Hematopoietic multipotent progenitor cell treated with erythropoietin and hydrocortisone succinate and interleukin-3 and kit ligand, for 15 days (in vitro differentiated cells): ENCODE measurements at regions not wholly inside any gene's neighbourhood (a gene's known extent, or its start where the extent isn't known, plus 50 kb on each side); places are given as distances from the start of the nearest gene placed in this dataset.

Experiments used
- DNase-seq: peaks from one replicate; pipeline ENCODE4 v3.0.0-alpha.2; 2015; ENCODE audit warnings: low spot score

- DNase-seq, result no peak
These were observed 338.0 kb downstream of the EN1 start for GRCh38 chr2:118509319-118510004.

DNA sequence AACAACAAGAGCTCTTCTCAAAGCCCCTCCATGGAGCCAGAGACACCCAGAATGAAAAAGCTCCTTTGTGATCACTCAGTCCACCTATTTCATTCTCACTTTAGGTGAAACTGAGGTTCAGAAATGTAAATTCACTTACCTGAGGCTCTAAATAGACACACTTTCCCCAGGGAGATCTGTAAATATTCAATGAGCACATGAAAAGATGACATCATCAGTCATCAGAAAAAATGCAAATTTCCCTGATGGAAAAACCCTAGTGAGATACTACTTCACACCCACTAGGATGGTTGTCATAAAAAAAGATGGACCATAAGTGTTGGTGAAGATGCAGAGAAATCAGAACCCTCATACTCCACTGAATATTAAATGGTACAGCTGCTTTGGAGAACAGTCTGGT lies 339.2 kb downstream of the EN1 start:
- no peak for DNase-seq

- DNase-seq, result no peak
These were observed 342.0 kb downstream of the EN1 start for GRCh38 chr2:118505436-118505835.

DNA sequence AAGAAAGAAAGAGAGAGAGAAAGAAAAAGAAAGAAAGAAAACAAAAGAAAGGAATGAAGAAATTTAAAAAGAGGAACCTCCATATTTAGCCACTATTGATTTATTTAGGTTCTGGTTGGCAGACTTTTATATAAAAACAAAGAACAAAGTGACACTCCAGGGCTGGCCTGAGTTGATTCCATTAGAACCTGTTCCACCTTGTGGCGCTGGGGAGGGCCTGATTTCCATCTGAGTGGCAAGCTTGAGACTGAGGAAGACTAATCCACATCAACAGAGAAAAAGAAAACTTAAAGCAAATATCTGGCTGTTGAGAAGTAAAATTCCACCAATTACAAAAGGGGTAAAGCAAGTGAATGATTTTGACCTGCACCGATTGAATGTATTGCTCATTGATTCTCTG lies 345.3 kb downstream of the EN1 start:
- no peak for DNase-seq

DNA sequence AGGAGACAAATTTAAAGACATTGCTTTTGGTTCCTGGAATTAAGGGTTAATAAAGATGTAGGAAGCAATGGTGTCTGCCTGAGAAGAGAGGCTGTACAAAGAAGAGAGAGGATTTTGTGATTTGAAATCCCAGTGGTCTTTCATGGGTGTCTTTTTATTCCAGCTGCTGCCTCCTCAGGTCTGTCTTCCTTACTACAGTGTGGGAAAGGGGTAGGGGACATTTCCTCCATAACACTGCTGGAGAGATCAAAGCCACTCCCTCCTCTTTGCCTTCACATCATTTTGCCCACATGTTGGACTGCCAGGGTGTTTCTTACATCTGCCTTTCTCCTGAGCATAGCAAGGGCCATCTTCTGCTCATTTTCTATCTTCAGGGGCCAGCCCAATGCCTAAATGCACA lies 348.5 kb downstream of the EN1 start:
- DNase-seq, result no peak

DNA sequence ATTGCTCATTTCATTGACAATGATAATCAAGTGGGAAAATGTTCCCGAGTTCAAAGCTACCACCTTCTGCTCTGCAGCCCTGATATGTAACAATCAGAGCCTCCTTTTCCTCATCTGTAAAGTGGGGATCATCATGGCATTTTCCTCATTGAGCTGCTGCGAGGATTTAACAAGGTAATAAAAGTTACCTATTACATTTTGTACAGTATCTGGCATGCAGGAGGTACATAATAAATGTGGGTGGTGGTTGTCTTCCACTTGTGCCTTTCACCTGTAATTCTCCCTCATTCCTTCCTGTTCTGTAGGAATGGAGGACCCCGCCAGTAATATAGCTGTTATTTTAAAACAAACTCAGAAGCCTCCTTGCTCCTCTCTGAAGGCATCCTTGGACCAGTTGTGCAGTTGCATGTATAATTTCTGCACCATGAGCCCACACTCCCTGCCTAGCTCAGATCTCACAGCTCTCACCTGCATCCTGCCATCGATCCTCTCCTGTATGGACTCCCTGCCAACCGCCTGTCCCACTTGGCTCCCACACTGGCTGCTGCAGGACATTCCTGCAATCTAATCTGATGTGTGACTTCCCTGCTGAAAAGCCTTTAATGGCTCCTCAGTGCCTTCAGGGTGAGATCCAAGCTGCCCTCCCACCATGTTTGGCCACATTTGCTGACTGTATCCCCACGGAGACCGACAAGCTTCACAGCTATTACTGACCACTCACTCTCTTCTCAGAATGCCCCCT lies 350.4 kb downstream of the EN1 start:
- no peak for DNase-seq

- no peak for DNase-seq
These were observed 351.0 kb downstream of the EN1 start for GRCh38 chr2:118496467-118496866.

GRCh38 chr2:118495290-118495689 lies 352.2 kb downstream of the EN1 start:
- no peak for DNase-seq

DNA sequence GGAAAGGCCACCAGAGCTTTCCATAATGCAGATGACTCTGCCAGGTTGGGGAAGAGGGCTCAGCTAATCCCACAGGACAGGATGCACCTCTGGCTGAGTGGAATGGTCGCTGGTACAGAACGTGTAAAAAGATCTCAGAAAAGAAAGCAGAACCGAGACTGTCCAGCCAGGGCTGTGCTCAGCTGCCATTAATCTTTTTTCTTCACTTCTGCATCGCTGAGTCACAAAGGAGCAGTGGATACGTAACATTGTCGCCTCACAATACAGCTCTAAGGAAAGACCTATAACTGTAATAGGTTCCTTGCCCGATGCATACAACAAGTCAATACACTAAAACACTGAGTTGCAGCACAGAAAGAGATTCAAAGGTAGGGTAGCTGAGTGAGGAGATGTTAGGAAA lies 354.2 kb downstream of the EN1 start:
- no peak for DNase-seq

DNA sequence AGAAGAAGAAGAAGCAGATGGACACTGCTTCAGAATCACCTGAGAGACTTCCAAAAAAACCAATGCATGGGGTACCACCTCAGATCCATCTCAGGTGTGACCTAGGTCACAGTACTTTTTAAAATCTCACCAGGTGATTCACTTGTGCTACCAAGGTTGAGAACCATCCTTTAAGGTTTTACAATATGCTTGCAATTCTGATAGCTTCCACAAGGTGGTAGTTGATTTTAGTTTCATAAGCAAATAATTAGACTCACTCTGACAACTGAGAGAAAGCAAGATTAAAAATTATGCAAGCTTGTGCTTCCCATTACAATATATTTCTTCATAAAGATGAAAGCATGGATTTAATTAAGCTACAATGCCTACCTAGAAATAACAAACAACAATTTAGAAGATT lies 355.1 kb downstream of the EN1 start:
- DNase-seq, result no peak

- no peak for DNase-seq
These were observed 357.1 kb downstream of the EN1 start for GRCh38 chr2:118490330-118490729.

- no peak for DNase-seq
These were observed 357.6 kb downstream of the EN1 start for GRCh38 chr2:118489712-118490299.

- DNase-seq, result no peak
These were observed 366.1 kb downstream of the EN1 start for GRCh38 chr2:118481299-118481698.

GRCh38 chr2:118479020-118479419 lies 368.4 kb downstream of the EN1 start:
- no peak for DNase-seq

DNA sequence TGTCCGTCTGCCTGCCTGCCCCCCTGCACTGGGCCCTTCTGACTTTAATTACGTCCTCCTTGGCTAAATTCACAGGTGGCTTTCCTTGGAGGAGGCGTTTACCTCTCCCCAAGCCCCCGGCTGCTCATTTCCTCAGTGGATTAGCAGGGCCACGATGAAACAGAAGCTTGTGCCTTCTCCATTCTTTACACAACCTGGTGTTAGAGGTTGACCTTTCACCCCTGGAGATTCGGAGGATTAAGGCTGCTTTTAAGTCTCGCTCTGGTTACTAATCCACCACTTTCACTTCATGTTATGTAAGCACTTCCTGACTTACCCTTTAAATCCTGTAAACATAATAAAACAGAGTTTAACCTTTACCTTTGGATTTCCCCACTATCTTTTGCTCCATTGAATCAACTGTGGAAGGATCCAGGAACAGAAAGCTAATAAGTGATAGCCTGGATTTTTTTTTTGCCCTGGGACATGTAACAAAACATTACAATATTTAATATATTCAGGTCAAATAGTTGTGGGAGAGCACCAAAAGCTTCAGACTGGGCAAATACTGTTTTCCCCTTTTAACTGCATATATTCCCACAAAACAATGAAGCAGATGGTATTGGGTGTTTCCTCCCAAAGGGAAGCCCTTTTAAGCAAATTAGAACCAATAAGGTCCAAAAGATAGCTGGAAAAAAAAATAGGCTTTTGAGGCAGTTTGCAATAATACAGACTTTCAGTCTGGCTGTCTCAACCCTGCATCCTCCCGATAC lies 370.2 kb downstream of the EN1 start:
- DNase-seq, result no peak

GRCh38 chr2:118475622-118476205 lies 371.7 kb downstream of the EN1 start:
- no peak for DNase-seq

DNA sequence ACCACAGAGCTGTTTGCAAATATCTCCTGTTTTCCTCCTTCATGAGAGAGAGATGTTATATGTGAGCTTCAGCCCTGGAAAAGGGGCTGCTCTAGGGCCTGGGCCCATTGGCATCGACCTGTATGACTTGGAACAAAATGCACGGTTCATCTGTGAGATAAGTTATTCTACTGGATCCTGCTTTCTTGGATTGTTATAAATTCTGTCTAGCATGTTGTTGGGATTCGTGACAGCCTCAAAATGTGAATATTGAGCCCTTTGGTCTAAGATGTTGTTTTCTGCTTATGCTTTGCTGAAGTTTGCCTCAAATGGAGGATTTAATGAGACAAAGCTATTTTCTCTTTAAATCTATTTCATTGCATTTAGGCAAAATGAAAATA lies 372.9 kb downstream of the EN1 start:
- no peak for DNase-seq

GRCh38 chr2:118473846-118474540 lies 373.5 kb downstream of the EN1 start:
- no peak for DNase-seq

- no peak for DNase-seq
These were observed 374.2 kb downstream of the EN1 start for GRCh38 chr2:118473241-118473640.

- no peak for DNase-seq
These were observed 377.2 kb downstream of the EN1 start for GRCh38 chr2:118470297-118470696.

GRCh38 chr2:118469103-118469502 lies 378.3 kb downstream of the EN1 start:
- no peak for DNase-seq
